Epithelial cell of esophagus (primary cell): ENCODE measurements at regions not wholly inside any gene's neighbourhood (a gene's known extent, or its start where the extent isn't known, plus 50 kb on each side); places are given as distances from the start of the nearest gene placed in this dataset.

Experiments
- DNase-seq: peaks from one replicate; pipeline ENCODE4 v3.0.0; 2010; ENCODE audit warnings: low read depth
- H3K4me3 ChIP-seq: 2 replicates; pipeline ENCODE4 v1.5.1; 2011; ENCODE audit warnings: mild to moderate bottlenecking, low read length, control low read depth
- TF ChIP-seq, protein P1 (sequence below): IDR thresholded peaks from 2 replicates; pipeline ENCODE4 v1.5.1; 2011; ENCODE audit warnings: low read depth, mild to moderate bottlenecking, low read length, control low read depth, inconsistent platforms; ENCODE audit not compliant: insufficient read depth; ENCODE audit errors: missing control alignments

DNA sequence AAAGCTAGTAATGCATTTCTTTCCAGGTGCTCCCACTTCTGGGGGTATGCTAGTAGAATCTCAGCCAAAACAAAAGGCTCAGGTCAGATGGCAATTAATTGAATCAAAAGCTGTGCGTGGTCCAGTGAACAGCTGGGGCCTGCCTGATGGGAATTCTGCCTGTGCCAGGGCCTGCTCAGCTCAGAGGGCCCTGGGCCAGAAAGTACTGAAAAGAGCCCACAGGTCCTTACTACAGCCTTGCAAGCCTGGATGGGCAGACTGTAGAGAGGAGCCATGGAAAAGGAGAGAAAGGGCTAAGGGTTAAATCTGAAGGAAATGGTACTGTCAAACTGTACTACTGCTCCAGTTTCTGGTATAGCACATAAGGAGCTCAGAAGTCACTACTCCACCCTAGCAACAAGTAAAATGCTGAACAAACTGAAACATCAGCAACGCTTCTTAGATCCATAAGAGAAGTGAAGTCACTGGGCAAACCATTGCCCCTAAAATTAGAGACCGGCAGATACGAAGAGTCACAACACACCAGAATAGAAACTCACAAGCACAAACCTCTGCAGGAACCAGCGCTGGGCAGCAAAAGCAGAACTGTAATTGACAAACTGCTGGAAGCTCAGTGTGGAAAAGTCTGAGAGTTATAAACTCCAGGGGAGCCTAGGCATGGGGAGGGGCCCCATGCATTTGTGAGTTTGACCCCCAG is 121.1 kb upstream of the SYT6 start:
- DNase-seq: no peak
- H3K4me3 ChIP-seq: no peak overlapping the region
- TF ChIP-seq, protein P1, sequence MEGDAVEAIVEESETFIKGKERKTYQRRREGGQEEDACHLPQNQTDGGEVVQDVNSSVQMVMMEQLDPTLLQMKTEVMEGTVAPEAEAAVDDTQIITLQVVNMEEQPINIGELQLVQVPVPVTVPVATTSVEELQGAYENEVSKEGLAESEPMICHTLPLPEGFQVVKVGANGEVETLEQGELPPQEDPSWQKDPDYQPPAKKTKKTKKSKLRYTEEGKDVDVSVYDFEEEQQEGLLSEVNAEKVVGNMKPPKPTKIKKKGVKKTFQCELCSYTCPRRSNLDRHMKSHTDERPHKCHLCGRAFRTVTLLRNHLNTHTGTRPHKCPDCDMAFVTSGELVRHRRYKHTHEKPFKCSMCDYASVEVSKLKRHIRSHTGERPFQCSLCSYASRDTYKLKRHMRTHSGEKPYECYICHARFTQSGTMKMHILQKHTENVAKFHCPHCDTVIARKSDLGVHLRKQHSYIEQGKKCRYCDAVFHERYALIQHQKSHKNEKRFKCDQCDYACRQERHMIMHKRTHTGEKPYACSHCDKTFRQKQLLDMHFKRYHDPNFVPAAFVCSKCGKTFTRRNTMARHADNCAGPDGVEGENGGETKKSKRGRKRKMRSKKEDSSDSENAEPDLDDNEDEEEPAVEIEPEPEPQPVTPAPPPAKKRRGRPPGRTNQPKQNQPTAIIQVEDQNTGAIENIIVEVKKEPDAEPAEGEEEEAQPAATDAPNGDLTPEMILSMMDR: no peak

DNA sequence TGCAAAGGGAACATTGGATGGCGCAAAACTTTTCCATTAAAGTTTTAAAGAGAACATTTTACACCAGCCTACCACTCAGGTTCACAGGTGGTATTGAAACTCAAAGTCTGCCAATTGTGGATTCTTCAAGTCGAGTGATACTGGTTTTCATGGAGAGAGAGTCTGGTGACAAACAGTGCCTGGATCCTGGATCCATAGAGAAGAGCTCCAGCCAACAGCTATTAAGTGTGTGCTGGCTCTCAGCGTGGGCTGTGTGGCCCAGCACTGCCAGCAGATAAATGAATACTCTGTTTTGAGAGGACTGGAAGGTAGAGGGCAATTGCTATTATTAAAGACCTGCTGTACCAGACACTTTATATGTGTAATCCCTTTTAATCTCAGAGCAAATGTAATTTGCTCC is 118.9 kb upstream of the SYT6 start:
- DNase-seq: no peak
- no peak overlapping the region for H3K4me3 ChIP-seq
- TF ChIP-seq, protein P1: no peak

DNA sequence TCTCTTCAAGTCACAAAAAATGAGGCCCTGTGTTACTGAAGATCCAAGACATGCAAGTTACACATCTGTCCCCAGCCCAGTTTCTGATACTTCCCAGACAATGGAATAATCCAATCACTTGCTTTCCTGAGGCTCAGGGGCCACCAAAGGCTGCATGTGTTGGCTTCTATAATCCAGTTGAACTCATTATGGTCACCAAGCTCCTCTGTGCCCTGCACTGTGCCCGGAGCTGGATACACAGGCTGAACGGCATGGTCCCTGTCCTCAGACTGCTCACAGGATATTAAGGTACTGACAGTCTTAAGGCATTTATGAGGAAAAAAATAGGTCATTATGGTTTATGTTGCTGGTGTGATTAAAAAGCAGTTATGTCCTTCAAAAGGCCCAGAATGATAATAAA is 117.0 kb upstream of the SYT6 start:
- H3K4me3 ChIP-seq: no peak overlapping the region
- DNase-seq: no peak
- TF ChIP-seq, protein P1: no peak

DNA sequence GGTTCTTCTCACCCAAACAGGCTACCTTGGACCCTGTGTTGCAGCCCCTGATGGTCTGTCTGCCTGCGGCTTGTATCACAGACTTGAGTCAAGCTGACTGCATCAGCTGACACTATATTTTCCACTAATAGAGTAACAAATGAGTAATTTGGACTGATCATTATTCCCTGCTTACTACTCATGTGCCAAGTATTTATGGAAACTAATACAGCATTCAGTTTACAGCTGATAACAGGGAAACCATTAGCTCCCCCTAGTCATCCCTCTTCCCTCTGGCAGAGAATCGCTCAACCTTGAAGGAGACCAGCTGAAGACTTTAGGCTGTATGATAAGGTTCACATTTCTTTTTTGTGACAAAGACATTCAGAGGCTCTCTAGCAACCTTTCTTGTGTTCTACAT is 116.6 kb upstream of the SYT6 start:
- TF ChIP-seq, protein P1: no peak
- H3K4me3 ChIP-seq: no peak overlapping the region
- DNase-seq: no peak

DNA sequence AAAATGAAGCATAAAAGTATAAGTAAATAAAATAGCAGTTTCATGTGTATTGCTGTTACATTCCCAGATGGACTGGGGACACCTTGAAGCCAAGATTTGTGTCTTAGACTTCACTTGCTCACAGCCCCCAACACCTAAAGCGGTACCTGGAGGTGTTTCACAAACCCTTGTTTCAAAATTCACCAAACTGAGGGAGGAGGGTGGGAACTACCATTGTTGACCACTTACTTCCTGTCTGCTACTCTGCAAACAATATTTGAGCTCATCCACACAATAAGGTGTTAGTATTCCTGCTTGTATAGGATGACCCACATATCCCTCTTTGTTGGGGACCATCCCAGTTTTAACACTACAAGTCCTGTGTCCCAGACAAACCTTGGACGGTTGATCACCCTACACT is 115.9 kb upstream of the SYT6 start:
- TF ChIP-seq, protein P1: no peak
- no peak for DNase-seq
- H3K4me3 ChIP-seq: no peak overlapping the region

DNA sequence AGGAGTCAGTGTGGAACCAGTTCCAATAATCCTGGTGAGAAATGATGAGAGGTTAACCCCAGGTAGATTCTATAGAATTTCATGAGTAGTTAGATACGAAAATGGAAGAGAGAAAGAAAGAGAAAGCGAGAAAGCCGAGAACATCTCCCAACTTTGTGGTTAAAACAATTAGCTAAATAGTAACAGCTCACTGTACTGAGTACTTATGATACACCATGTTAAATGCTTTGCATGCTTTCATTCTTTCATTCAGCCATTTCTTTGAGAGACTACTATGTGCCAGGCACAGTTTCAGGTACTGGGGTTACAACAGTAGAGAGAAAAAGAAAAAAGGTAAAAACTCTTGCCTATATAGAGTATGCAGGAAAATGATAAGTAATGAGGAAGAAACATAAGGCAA is 109.7 kb upstream of the SYT6 start:
- TF ChIP-seq, protein P1: no peak
- no peak for DNase-seq
- H3K4me3 ChIP-seq: no peak overlapping the region

DNA sequence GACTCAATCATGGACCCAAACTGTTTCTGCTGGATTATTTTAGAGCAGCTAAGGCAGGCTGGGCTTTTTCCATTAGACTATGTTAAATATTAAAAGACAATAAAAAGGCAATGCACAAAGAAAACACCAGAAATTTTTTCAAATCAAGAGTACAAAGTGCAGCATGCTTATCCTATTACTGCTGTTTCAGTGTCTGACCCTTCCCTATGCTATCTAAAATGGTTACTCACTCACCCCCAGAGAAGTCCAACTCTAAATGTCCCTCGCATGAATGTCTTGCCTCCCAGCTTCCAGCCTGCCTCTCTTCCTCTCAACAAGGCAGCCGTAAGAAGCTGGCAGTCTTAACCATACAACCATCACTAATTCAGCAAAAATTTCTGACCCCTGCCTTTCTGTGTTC is 108.7 kb upstream of the SYT6 start:
- TF ChIP-seq, protein P1: no peak
- no peak overlapping the region for H3K4me3 ChIP-seq
- DNase-seq: no peak
